SU-DHL-6 (cell line): ENCODE measurements at regions not wholly inside any gene's neighbourhood (a gene's known extent, or its start where the extent isn't known, plus 50 kb on each side); places are given as distances from the start of the nearest gene placed in this dataset.

ENCODE experiments used
- CTCF ChIP-seq: fragments of 200-600 bp; sonication (generic); IDR thresholded peaks from one replicate; pipeline ENCODE4 v1.5.1; 2017; ENCODE audit warnings: antibody characterized with exemption, mild to moderate bottlenecking, low read length, moderate library complexity; ENCODE audit not compliant: insufficient read depth, poor library complexity, severe bottlenecking
- EZH2phosphoT487 ChIP-seq: fragments of 200-600 bp; sonication (generic), shearing (Covaris generic); conservative IDR thresholded peaks from 2 replicates; pipeline ENCODE4 v1.6.1; 2018; ENCODE audit warnings: mild to moderate bottlenecking, antibody characterized with exemption, low read length, moderate library complexity, mixed read lengths

- TF ChIP-seq CTCF, result no peak
- TF ChIP-seq EZH2phosphoT487, result no peak
Measured at GRCh38 chr2:220876080-220876824, 695.9 kb downstream of the EPHA4 start.
